HepG2 (cell line): ENCODE measurements at regions not wholly inside any gene's neighbourhood (a gene's known extent, or its start where the extent isn't known, plus 50 kb on each side); places are given as distances from the start of the nearest gene placed in this dataset.

Source experiments
- ATAC-seq: fragments of 200-7000 bp; cut with Tn5 transposase; 3 replicates; pipeline ENCODE4 v1.9.1; 2020; ENCODE audit warnings: mild to moderate bottlenecking, moderate library complexity
- BruUV-seq: library from RNA; stranded (reverse); fragments of 400-500 nt; replicated peaks from 2 replicates; lab custom pipeline; 2021; lab: Mats Ljungman, UMichigan
- CTCF ChIA-PET: fragments of 300-600 bp; formaldehyde crosslinking; extraction: SDS; loops from one replicate; lab custom pipeline; 2021; ENCODE audit warnings: low total read pairs, inconsistent platforms, low intra/inter-chr PET ratio; lab: Yijun Ruan, JAX
- POLR2A ChIA-PET: fragments of 350-600 bp; sonication (Branson Sonifier 250); formaldehyde crosslinking; loops from one replicate; lab custom pipeline; 2020; ENCODE audit warnings: antibody characterized with exemption, inconsistent platforms; lab: Yijun Ruan, JAX
- DNase-seq: peaks from one replicate; pipeline ENCODE4 v3.0.0-alpha.2; 2015; ENCODE audit warnings: low spot score
- FAIRE-seq: peaks from 3 replicates; lab custom pipeline; 2011; peaks lifted over from hg19 to GRCh38; lab: Jason Lieb, UNC
- H2AFZ ChIP-seq: one replicate; pipeline ENCODE4 v1.6.1; 2011; ENCODE audit warnings: low read length, inconsistent platforms
- H3K27ac ChIP-seq: fragments of 300-600 bp; 3 replicates; pipeline ENCODE4 v1.8.0; 2011; ENCODE audit warnings: mixed run types, mild to moderate bottlenecking, mixed read lengths, low read length, inconsistent platforms; ENCODE audit not compliant: insufficient read depth; ENCODE audit errors: extremely low read length
- H3K27me3 ChIP-seq, 2 experiments: fragments of 200-600 bp in 1 of 2; 2 replicates in 1 of 2; 3 replicates in 1 of 2; pipeline versions ENCODE4 v1.6.0 to v1.8.0; 2011; ENCODE audit warnings: low read length in 2 of 2, mild to moderate bottlenecking in 2 of 2, moderate library complexity in 2 of 2, inconsistent platforms in 1 of 2; ENCODE audit not compliant: insufficient read depth in 2 of 2, control insufficient read depth in 1 of 2
- H3K36me3 ChIP-seq, 2 experiments: fragments of 200-600 bp in 1 of 2; replicated peaks in 1 of 2; 2 replicates in 1 of 2; 3 replicates in 1 of 2; pipeline versions ENCODE4 v1.5.1 to v1.8.0; 2011; ENCODE audit warnings: low read length in 2 of 2, inconsistent platforms in 1 of 2; ENCODE audit not compliant: insufficient read depth in 2 of 2, control insufficient read depth in 1 of 2
- H3K4me1 ChIP-seq: 2 replicates; pipeline ENCODE4 v1.5.1; 2012; ENCODE audit warnings: low read length, inconsistent platforms; ENCODE audit not compliant: insufficient read depth
- H3K4me2 ChIP-seq: 2 replicates; pipeline ENCODE4 v1.6.0; 2011; ENCODE audit warnings: low read depth, low read length, inconsistent platforms
- H3K4me3 ChIP-seq, 3 experiments: fragments of 200-600 bp in 1 of 3; sonication (generic), shearing (Covaris generic) in 1 of 3; replicated peaks in 1 of 3; 2 replicates each; pipeline ENCODE4 v1.5.1; 2011 to 2016; ENCODE audit warnings: low read length in 3 of 3, inconsistent platforms in 2 of 3, low read depth in 2 of 3, mild to moderate bottlenecking in 2 of 3, control low read depth in 1 of 3, mixed read lengths in 1 of 3; ENCODE audit not compliant: insufficient read depth in 1 of 3
- H3K79me2 ChIP-seq: one replicate; pipeline ENCODE4 v1.6.1; 2011; ENCODE audit warnings: low read length, inconsistent platforms; ENCODE audit not compliant: insufficient read depth
- H3K9ac ChIP-seq: 2 replicates; pipeline ENCODE4 v1.6.0; 2011; ENCODE audit warnings: mild to moderate bottlenecking, low read depth, low read length, inconsistent platforms; ENCODE audit not compliant: insufficient read depth
- H3K9me3 ChIP-seq: 2 replicates; pipeline ENCODE4 v1.5.1; 2012; ENCODE audit warnings: mild to moderate bottlenecking, low read length
- H4K20me1 ChIP-seq: 2 replicates; pipeline ENCODE4 v1.6.0; 2011; ENCODE audit warnings: inconsistent platforms, mild to moderate bottlenecking, low read length, moderate library complexity; ENCODE audit not compliant: insufficient read depth
- BRD4 ChIP-seq: sonication (generic); formaldehyde crosslinking; IDR thresholded peaks from 2 replicates; pipeline ENCODE4 v1.4.0; 2020; ENCODE audit warnings: missing genetic modification reagents
- CREBL2 ChIP-seq: sonication (generic); formaldehyde crosslinking; IDR thresholded peaks from 2 replicates; pipeline ENCODE4 v1.8.1; 2023; ENCODE audit warnings: missing genetic modification reagents, mild to moderate bottlenecking, borderline replicate concordance
- HDAC2 ChIP-seq: sonication (generic); formaldehyde crosslinking; IDR thresholded peaks from 2 replicates; pipeline ENCODE4 v1.4.0; 2020; ENCODE audit warnings: missing genetic modification reagents
- SP4 ChIP-seq: sonication (generic); formaldehyde crosslinking; IDR thresholded peaks from 2 replicates; pipeline ENCODE4 v1.8.1; 2023; ENCODE audit warnings: mild to moderate bottlenecking, missing genetic modification reagents
- TFDP2 ChIP-seq: sonication (generic); formaldehyde crosslinking; IDR thresholded peaks from 2 replicates; pipeline ENCODE4 v1.4.0; 2020; ENCODE audit warnings: missing genetic modification reagents
- U2AF2 ChIP-seq: fragments of 200-400 bp; formaldehyde crosslinking; IDR thresholded peaks from 2 replicates; pipeline ENCODE4 v1.6.1; 2017; ENCODE audit warnings: low read depth, mild to moderate bottlenecking, low read length
- ZNF260 ChIP-seq: sonication (generic); formaldehyde crosslinking; IDR thresholded peaks from 2 replicates; pipeline ENCODE4 v1.4.0; 2020; ENCODE audit warnings: missing genetic modification reagents, low read depth, mild to moderate bottlenecking, borderline replicate concordance
- ZNF547 ChIP-seq: sonication (generic); formaldehyde crosslinking; IDR thresholded peaks from 2 replicates; pipeline ENCODE4 v1.5.1; 2020; ENCODE audit warnings: mild to moderate bottlenecking, missing genetic modification reagents
- ZNF563 ChIP-seq: sonication (generic); formaldehyde crosslinking; IDR thresholded peaks from 2 replicates; pipeline ENCODE4 v1.8.0; 2022; ENCODE audit warnings: mild to moderate bottlenecking, moderate library complexity, missing genetic modification reagents
- ZNF607 ChIP-seq: sonication (generic); formaldehyde crosslinking; IDR thresholded peaks from 2 replicates; pipeline ENCODE4 v1.5.1; 2020; ENCODE audit warnings: missing genetic modification reagents, mild to moderate bottlenecking, borderline replicate concordance
- ZNF724P ChIP-seq: sonication (generic); formaldehyde crosslinking; IDR thresholded peaks from 2 replicates; pipeline ENCODE4 v1.8.0; 2022; ENCODE audit warnings: missing genetic modification reagents, borderline replicate concordance
- WGBS: methylation state at CpG from one replicate; pipeline ENCODE4 v1.1.6; 2017; ENCODE audit warnings: low lambda C conversion rate; 5-methylcytosine and 5-hydroxymethylcytosine counted together
- in situ Hi-C: cut with HindIII; loops from 2 replicates; pipeline ENCODE4 v1.10.0; 2017; ENCODE audit warnings: low pct_unique_long_range_greater_than_20kb; ENCODE audit not compliant: extremely low pct_ligation_motif_present
- intact Hi-C: fragments of 100-400 bp; cut with micrococcal nuclease; formaldehyde crosslinking; loops from one replicate; pipeline ENCODE4 v1.10.0; 2022; ENCODE audit not compliant: unreplicated experiment

GRCh38 chr4:122305853-122306252 is 73.0 kb upstream of the ADAD1 start:
- intact Hi-C loops (no loop called here), in situ Hi-C loops (loop anchor here (25.0 kb wide), 1 partner anchor 281 kb away; no protein-coding TSS in a partner anchor)
- H3K9me3 ChIP-seq, result no peaks in the 10 kb centered on the region
- ChIA-PET POLR2A (no interaction called here), CTCF (no interaction called here)
- H3K9ac ChIP-seq, result no peak overlapping the region
- no peak for ATAC-seq
- FAIRE-seq, result no peak
- no peaks in the 10 kb centered on the region for H3K79me2 ChIP-seq
- no peak overlapping the region for H2AFZ ChIP-seq
- no peak overlapping the region for H3K27ac ChIP-seq
- no peak for TF ChIP-seq ZNF724P (CRISPR knock-in tag)
- TF ChIP-seq CREBL2 (CRISPR knock-in tag), result no peak
- TF ChIP-seq SP4 (CRISPR knock-in tag), result no peak
- TF ChIP-seq TFDP2 (CRISPR knock-in tag), result no peak
- TF ChIP-seq ZNF563, result no peak
- TF ChIP-seq ZNF260 (CRISPR knock-in tag), result no peak
- TF ChIP-seq ZNF607 (CRISPR knock-in tag), result no peak
- TF ChIP-seq U2AF2, result no peak
- TF ChIP-seq BRD4 (CRISPR knock-in tag), result no peak
- TF ChIP-seq ZNF547, result no peak
- no peak for TF ChIP-seq HDAC2 (CRISPR knock-in tag)
- WGBS, result 97% methylated on average over 1 of the region's 1 CpG
- DNase-seq, result no peak
- no peaks in the 10 kb centered on the region for H4K20me1 ChIP-seq
- peaks cover 0 to 3% of the 10 kb centered on the region in 2 experiments; a peak in 2 of 5 replicates for H3K36me3 ChIP-seq
- no peak overlapping the region for H3K4me3 ChIP-seq
- no peaks in the 10 kb centered on the region for H3K4me1 ChIP-seq
- no TSS peak for BruUV-seq
- no peaks in the 10 kb centered on the region for H3K27me3 ChIP-seq
- H3K4me2 ChIP-seq, result no peak overlapping the region
